ENCODE measurements at regions not wholly inside any gene's neighbourhood (a gene's known extent, or its start where the extent isn't known, plus 50 kb on each side); places are given as distances from the start of the nearest gene placed in this dataset.

DNA sequence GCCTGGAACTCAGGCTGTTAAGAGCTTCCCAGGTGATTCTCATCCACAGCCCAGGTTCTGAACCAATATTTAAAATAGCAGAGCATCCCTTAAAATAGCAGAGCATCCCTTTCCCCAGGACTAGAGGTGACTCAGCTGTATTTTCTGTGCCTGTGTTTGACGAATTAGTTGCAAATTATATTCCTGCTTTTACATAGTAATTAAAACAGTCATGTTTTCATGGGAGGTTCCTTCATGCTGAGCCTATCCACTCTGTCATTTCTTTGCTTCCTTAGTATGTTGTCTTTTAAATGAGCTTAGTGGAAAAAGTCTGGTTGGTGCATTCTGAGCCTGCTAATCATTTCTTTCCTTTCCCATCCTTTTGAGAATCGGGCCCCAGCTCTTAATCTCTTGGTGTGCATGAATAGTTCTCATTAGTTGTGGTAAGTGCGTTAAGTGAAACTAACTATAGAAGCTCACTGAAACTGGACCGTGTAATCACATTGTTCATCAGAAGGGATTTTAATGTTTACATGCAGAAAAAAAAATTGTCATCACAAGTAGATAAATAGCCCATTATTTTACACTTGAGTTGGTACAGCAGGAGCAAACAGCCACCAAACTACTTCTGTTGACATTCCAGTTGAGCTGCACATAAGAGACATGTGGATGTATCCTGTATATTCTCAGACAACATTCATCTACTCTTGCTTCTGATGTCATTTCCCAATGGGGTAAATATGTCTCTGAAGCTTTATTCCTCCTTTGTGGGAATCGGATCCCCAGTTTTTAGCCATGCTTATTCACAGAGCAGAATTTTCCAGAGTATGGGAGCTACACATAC is 596.9 kb upstream of the WWC1 start:
- no peak overlapping the region for H3K4me3 ChIP-seq
- ATAC-seq (no peak), DNase-seq (ENCODE audit: low read depth, low spot score) (no peak), FAIRE-seq (no peak)
- SMC1A ChIA-PET (ENCODE audit: uncharacterized antibody, unreplicated experiment) = interaction anchor here (1.4 to 2.2 kb wide), 2 partner anchors 9 to 353 kb away, joined by 3 to 7 read pairs; no protein-coding TSS in a partner anchor
- WGBS (ENCODE audit: insufficient coverage, insufficient replicate concordance, low lambda C conversion rate, missing lambda C conversion rate) = 26% methylated on average over 5 of the region's 5 CpGs
- no peak overlapping the region for H3K4me2 ChIP-seq (ENCODE audit: control insufficient read depth, insufficient read depth)
- no peaks in the 10 kb centered on the region for H4K20me1 ChIP-seq (ENCODE audit: control insufficient read depth, insufficient read depth)
- no peaks in the 10 kb centered on the region for H3K27me3 ChIP-seq (replicated peaks in 1 of 2; ENCODE audit: control insufficient read depth in 2 of 2, insufficient read depth in 2 of 2, low read length in 1 of 2)
- H3K36me3 ChIP-seq (ENCODE audit: control insufficient read depth in 2 of 2, insufficient read depth in 2 of 2, low read length in 1 of 2) = no peaks in the 10 kb centered on the region
- RAD21 ChIA-PET (ENCODE audit: unreplicated experiment) = no interaction called here
- intact Hi-C loops (cut with micrococcal nuclease; ENCODE audit: unreplicated experiment) (no loop called here), in situ Hi-C loops (cut with MboI) (no loop called here)
- no peaks in the 10 kb centered on the region for H3K4me1 ChIP-seq (ENCODE audit: control insufficient read depth, insufficient read depth, low read length)
- H3K79me2 ChIP-seq (ENCODE audit: control insufficient read depth, insufficient read depth, low read length) = no peaks in the 10 kb centered on the region
- no peak overlapping the region for H3K27ac ChIP-seq (ENCODE audit: control insufficient read depth, insufficient read depth)
- CTCF ChIA-PET = interaction anchor here (0.8 to 1.8 kb wide), 4 partner anchors 10 to 28 kb away, joined by 3 to 4 read pairs (median 4); no protein-coding TSS in a partner anchor
- no peak for TF ChIP-seq CBX3 (IDR thresholded peaks at IDR 0.05; ENCODE audit: borderline replicate concordance, low read depth)
- TF ChIP-seq SREBF1 (IDR thresholded peaks at IDR 0.05; ENCODE audit: low read length) = no peak
- no peak for TF ChIP-seq PRDM15 (CRISPR knock-in tag; IDR thresholded peaks at IDR 0.05)
- TF ChIP-seq TARDBP (IDR thresholded peaks at IDR 0.05; ENCODE audit: borderline replicate concordance) = no peak
- no peak for TF ChIP-seq MXI1 (IDR thresholded peaks at IDR 0.05; ENCODE audit: low read depth, low read length)
- TF ChIP-seq LARP7 (IDR thresholded peaks at IDR 0.05) = no peak
- TF ChIP-seq, protein P1, sequence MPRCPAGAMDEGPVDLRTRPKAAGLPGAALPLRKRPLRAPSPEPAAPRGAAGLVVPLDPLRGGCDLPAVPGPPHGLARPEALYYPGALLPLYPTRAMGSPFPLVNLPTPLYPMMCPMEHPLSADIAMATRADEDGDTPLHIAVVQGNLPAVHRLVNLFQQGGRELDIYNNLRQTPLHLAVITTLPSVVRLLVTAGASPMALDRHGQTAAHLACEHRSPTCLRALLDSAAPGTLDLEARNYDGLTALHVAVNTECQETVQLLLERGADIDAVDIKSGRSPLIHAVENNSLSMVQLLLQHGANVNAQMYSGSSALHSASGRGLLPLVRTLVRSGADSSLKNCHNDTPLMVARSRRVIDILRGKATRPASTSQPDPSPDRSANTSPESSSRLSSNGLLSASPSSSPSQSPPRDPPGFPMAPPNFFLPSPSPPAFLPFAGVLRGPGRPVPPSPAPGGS (IDR thresholded peaks at IDR 0.05; ENCODE audit: borderline replicate concordance, insufficient read depth, low read depth, low read length, poor library complexity, severe bottlenecking) = no peak
- TF ChIP-seq ZNF687 (IDR thresholded peaks at IDR 0.05) = no peak
- no peak for TF ChIP-seq NFYB (IDR thresholded peaks at IDR 0.05; ENCODE audit: insufficient read depth, low read depth, low read length)
- no peaks in the 10 kb centered on the region for H3K9me3 ChIP-seq (replicated peaks; ENCODE audit: control insufficient read depth, insufficient read depth, low read length)
- BruUV-seq (replicated peaks) = no TSS peak
- H2AFZ ChIP-seq (ENCODE audit: control insufficient read depth, low read depth, low read length) = no peak overlapping the region
- POLR2A ChIA-PET = no interaction called here
- no peak overlapping the region for H3K9ac ChIP-seq (ENCODE audit: control insufficient read depth, insufficient read depth, low read length)

Data from GM12878 (cell line).